Stimulated activated CD8-positive, alpha-beta memory T cell treated with anti-CD3 and anti-CD28 coated beads, Interleukin-4, amount 100 ng/mL, for 1 hour (primary cell): ENCODE measurements at regions not wholly inside any gene's neighbourhood (a gene's known extent, or its start where the extent isn't known, plus 50 kb on each side); places are given as distances from the start of the nearest gene placed in this dataset.

Source experiments
- DNase-seq, 2 donors: peaks; one replicate each; pipeline ENCODE4 v3.0.0-alpha.2; 2020; ENCODE audit warnings: low read depth in 2 of 2, low spot score in 1 of 2

- DNase-seq = no peak
Measured at GRCh38 chr3:103609472-103609871, 1174.7 kb downstream of the ZPLD1 start.

GRCh38 chr3:103613397-103614156 is 1178.8 kb downstream of the ZPLD1 start:
- no peak for DNase-seq

GRCh38 chr3:103614719-103615118 is 1179.9 kb downstream of the ZPLD1 start:
- no peak for DNase-seq

GRCh38 chr3:103617961-103618360 is 1183.1 kb downstream of the ZPLD1 start:
- DNase-seq = no peak

GRCh38 chr3:103624271-103624670 is 1189.5 kb downstream of the ZPLD1 start:
- DNase-seq = no peak

GRCh38 chr3:103629391-103629790 is 1194.6 kb downstream of the ZPLD1 start:
- DNase-seq = no peak

GRCh38 chr3:103644450-103644849 is 1209.6 kb downstream of the ZPLD1 start:
- DNase-seq = no peak

- no peak for DNase-seq
Measured at GRCh38 chr3:103653996-103654395, 1219.2 kb downstream of the ZPLD1 start.

- no peak for DNase-seq
Measured at GRCh38 chr3:103657756-103658155, 1222.9 kb downstream of the ZPLD1 start.

GRCh38 chr3:103660810-103661209 is 1226.0 kb downstream of the ZPLD1 start:
- no peak for DNase-seq

- DNase-seq = no peak
Measured at GRCh38 chr3:103662591-103662990, 1227.8 kb downstream of the ZPLD1 start.

GRCh38 chr3:103672346-103672745 is 1237.5 kb downstream of the ZPLD1 start:
- no peak for DNase-seq

- DNase-seq = no peak
Measured at GRCh38 chr3:103684904-103685303, 1250.1 kb downstream of the ZPLD1 start.

GRCh38 chr3:103685939-103686338 is 1251.1 kb downstream of the ZPLD1 start:
- DNase-seq = no peak

- DNase-seq = no peak
Measured at GRCh38 chr3:103690536-103690935, 1255.7 kb downstream of the ZPLD1 start.

- DNase-seq = no peak
Measured at GRCh38 chr3:103693831-103694230, 1259.0 kb downstream of the ZPLD1 start.

- DNase-seq = no peak
Measured at GRCh38 chr3:103698646-103699045, 1263.8 kb downstream of the ZPLD1 start.

- no peak for DNase-seq
Measured at GRCh38 chr3:103699228-103699627, 1264.4 kb downstream of the ZPLD1 start.

- no peak for DNase-seq
Measured at GRCh38 chr3:103705641-103706040, 1270.8 kb downstream of the ZPLD1 start.

GRCh38 chr3:103706671-103707070 is 1271.9 kb downstream of the ZPLD1 start:
- no peak for DNase-seq

GRCh38 chr3:103711670-103712069 is 1276.9 kb downstream of the ZPLD1 start:
- DNase-seq = no peak

- no peak for DNase-seq
Measured at GRCh38 chr3:103712320-103713008, 1277.6 kb downstream of the ZPLD1 start.

- no peak for DNase-seq
Measured at GRCh38 chr3:103729547-103729946, 1294.7 kb downstream of the ZPLD1 start.
